NCI-H748 (cell line): ENCODE measurements at regions not wholly inside any gene's neighbourhood (a gene's known extent, or its start where the extent isn't known, plus 50 kb on each side); places are given as distances from the start of the nearest gene placed in this dataset.

Experiments
- DNase-seq: peaks from one replicate; lab custom pipeline; 2025; ENCODE audit not compliant: unreplicated experiment; lab: John Stamatoyannopoulos, UW

- no peak for DNase-seq
These were observed 517.5 kb downstream of the MID1IP1 start for GRCh38 chrX:39318506-39319343.

- no peak for DNase-seq
These were observed 518.9 kb downstream of the MID1IP1 start for GRCh38 chrX:39320165-39320564.

- DNase-seq: no peak
These were observed 521.2 kb downstream of the MID1IP1 start for GRCh38 chrX:39322496-39322895.

GRCh38 chrX:39324233-39324930, 523.1 kb downstream of the MID1IP1 start:
- no peak for DNase-seq

- no peak for DNase-seq
These were observed 526.0 kb downstream of the MID1IP1 start for GRCh38 chrX:39327255-39327654.

- DNase-seq: no peak
These were observed 526.4 kb downstream of the MID1IP1 start for GRCh38 chrX:39327705-39328104.

- DNase-seq: no peak
These were observed 527.4 kb downstream of the MID1IP1 start for GRCh38 chrX:39328661-39329060.

- no peak for DNase-seq
These were observed 529.9 kb downstream of the MID1IP1 start for GRCh38 chrX:39331082-39331704.

GRCh38 chrX:39333451-39333850, 532.2 kb downstream of the MID1IP1 start:
- DNase-seq: no peak

GRCh38 chrX:39335513-39336235, 534.4 kb downstream of the MID1IP1 start:
- DNase-seq: peak; percentile 95

GRCh38 chrX:39336671-39337311, 535.5 kb downstream of the MID1IP1 start:
- DNase-seq: peak; percentile 87

GRCh38 chrX:39337451-39337850, 536.2 kb downstream of the MID1IP1 start:
- peak; percentile 78 for DNase-seq

GRCh38 chrX:39338583-39338982, 537.3 kb downstream of the MID1IP1 start:
- DNase-seq: no peak

GRCh38 chrX:39356119-39356807, 555.0 kb downstream of the MID1IP1 start:
- DNase-seq: no peak

GRCh38 chrX:39360101-39360500, 558.8 kb downstream of the MID1IP1 start:
- no peak for DNase-seq

- peak; percentile 59 for DNase-seq
These were observed 560.5 kb downstream of the MID1IP1 start for GRCh38 chrX:39361736-39362135.

- no peak for DNase-seq
These were observed 566.2 kb downstream of the MID1IP1 start for GRCh38 chrX:39367416-39367815.

GRCh38 chrX:39372115-39372514, 570.9 kb downstream of the MID1IP1 start:
- no peak for DNase-seq

GRCh38 chrX:39377157-39377556, 575.9 kb downstream of the MID1IP1 start:
- DNase-seq: no peak

GRCh38 chrX:39377773-39378172, 576.5 kb downstream of the MID1IP1 start:
- no peak for DNase-seq
